IPS DF 6.9 (cell line): ENCODE measurements at regions not wholly inside any gene's neighbourhood (a gene's known extent, or its start where the extent isn't known, plus 50 kb on each side); places are given as distances from the start of the nearest gene placed in this dataset.

Source experiments
- DNase-seq: peaks from one replicate; pipeline ENCODE4 v3.0.0-alpha.2; 2013; ENCODE audit warnings: low read depth, low spot score
- H3K27ac ChIP-seq: one replicate; pipeline ENCODE4 v1.5.1; 2013; ENCODE audit warnings: low read length, control low read depth
- H3K27me3 ChIP-seq: 2 replicates; pipeline ENCODE4 v1.6.1; 2013; ENCODE audit warnings: mild to moderate bottlenecking, low read length; ENCODE audit not compliant: control insufficient read depth, insufficient read depth
- H3K36me3 ChIP-seq: 2 replicates; pipeline ENCODE4 v1.6.1; 2013; ENCODE audit warnings: low read length; ENCODE audit not compliant: control insufficient read depth, insufficient read depth
- H3K4me1 ChIP-seq: 2 replicates; pipeline ENCODE4 v1.6.1; 2013; ENCODE audit warnings: low read length; ENCODE audit not compliant: control insufficient read depth, insufficient read depth
- H3K4me3 ChIP-seq: 2 replicates; pipeline ENCODE4 v1.5.1; 2013; ENCODE audit warnings: mild to moderate bottlenecking, low read length
- H3K9me3 ChIP-seq: 2 replicates; pipeline ENCODE4 v1.6.1; 2013; ENCODE audit warnings: low read length, inconsistent platforms; ENCODE audit not compliant: control insufficient read depth, insufficient read depth
- whole genome bisulfite sequencing: extraction: QIAGEN DNeasy Blood & Tissue Kit; methylation state at CpG from one replicate; pipeline ENCODE4 v1.1.7; 2013; ENCODE audit warnings: mixed read lengths, missing lambda C conversion rate; ENCODE audit not compliant: insufficient read length, insufficient coverage; 5-methylcytosine and 5-hydroxymethylcytosine counted together

- no peaks in the 10 kb centered on the region for H3K27me3 ChIP-seq
- no peak for DNase-seq
- H3K4me3 ChIP-seq, result no peak overlapping the region
- H3K36me3 ChIP-seq, result no peaks in the 10 kb centered on the region
- no peaks in the 10 kb centered on the region for H3K9me3 ChIP-seq
- H3K4me1 ChIP-seq, result no peaks in the 10 kb centered on the region
- H3K27ac ChIP-seq, result no peak overlapping the region
- no CpG with 5 or more reads among the region's 3 CpGs for WGBS
Measured at GRCh38 chr5:159705948-159706347, 210.3 kb upstream of the ADRA1B start.

- WGBS, result no CpG with 5 or more reads among the region's 3 CpGs
- Histone ChIP-seq H3K27ac (no peak overlapping the region), H3K27me3 (no peaks in the 10 kb centered on the region), H3K36me3 (no peaks in the 10 kb centered on the region), H3K9me3 (no peaks in the 10 kb centered on the region), H3K4me1 (no peaks in the 10 kb centered on the region), H3K4me3 (no peak overlapping the region)
- no peak for DNase-seq
Measured at GRCh38 chr5:159708090-159708489, 208.2 kb upstream of the ADRA1B start.

- no peak for DNase-seq
- Histone ChIP-seq H3K36me3 (no peaks in the 10 kb centered on the region), H3K27me3 (no peaks in the 10 kb centered on the region), H3K27ac (no peak overlapping the region), H3K4me3 (no peak overlapping the region), H3K4me1 (no peaks in the 10 kb centered on the region), H3K9me3 (no peaks in the 10 kb centered on the region)
- no CpG with 5 or more reads among the region's 5 CpGs for WGBS
Measured at GRCh38 chr5:159712672-159713071, 203.6 kb upstream of the ADRA1B start.

DNA sequence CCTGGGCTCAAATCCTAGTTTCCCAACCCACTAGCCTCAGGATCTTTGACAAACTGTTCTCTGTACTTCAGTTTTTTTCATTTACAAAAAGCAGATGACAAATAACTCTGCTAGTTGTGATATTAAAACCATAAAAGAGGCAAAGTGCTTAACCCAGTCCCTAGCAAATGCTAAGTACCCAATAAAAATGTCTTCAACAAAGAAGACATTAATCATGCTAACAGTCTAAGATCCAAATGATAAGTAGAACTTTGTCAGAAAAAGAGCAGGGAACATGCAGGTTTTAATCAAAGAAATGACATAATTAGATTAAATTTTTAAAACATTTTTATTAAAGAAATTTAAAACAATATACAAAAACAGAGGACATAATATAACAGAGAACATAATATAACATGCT lies 203.0 kb upstream of the ADRA1B start:
- H3K27ac ChIP-seq, result no peak overlapping the region
- no peak for DNase-seq
- no peaks in the 10 kb centered on the region for H3K36me3 ChIP-seq
- no peak overlapping the region for H3K4me3 ChIP-seq
- no peaks in the 10 kb centered on the region for H3K9me3 ChIP-seq
- H3K4me1 ChIP-seq, result no peaks in the 10 kb centered on the region
- H3K27me3 ChIP-seq, result no peaks in the 10 kb centered on the region

- no peak overlapping the region for H3K27ac ChIP-seq
Measured at GRCh38 chr5:159713773-159714172, 202.5 kb upstream of the ADRA1B start.

GRCh38 chr5:159725475-159725874 lies 190.8 kb upstream of the ADRA1B start:
- Histone ChIP-seq H3K4me3 (no peak overlapping the region), H3K27me3 (no peaks in the 10 kb centered on the region), H3K4me1 (no peaks in the 10 kb centered on the region), H3K36me3 (no peaks in the 10 kb centered on the region), H3K27ac (no peak overlapping the region), H3K9me3 (no peaks in the 10 kb centered on the region)
- no CpG with 5 or more reads among the region's 4 CpGs for WGBS
- no peak for DNase-seq

More at GRCh38 chr5:159713773-159714172, 202.5 kb upstream of the ADRA1B start:
- Histone ChIP-seq H3K27me3 (no peaks in the 10 kb centered on the region), H3K36me3 (no peaks in the 10 kb centered on the region), H3K4me1 (no peaks in the 10 kb centered on the region), H3K9me3 (no peaks in the 10 kb centered on the region), H3K4me3 (no peak overlapping the region)
- WGBS, result no CpG with 5 or more reads among the region's 2 CpGs
- no peak for DNase-seq

DNA sequence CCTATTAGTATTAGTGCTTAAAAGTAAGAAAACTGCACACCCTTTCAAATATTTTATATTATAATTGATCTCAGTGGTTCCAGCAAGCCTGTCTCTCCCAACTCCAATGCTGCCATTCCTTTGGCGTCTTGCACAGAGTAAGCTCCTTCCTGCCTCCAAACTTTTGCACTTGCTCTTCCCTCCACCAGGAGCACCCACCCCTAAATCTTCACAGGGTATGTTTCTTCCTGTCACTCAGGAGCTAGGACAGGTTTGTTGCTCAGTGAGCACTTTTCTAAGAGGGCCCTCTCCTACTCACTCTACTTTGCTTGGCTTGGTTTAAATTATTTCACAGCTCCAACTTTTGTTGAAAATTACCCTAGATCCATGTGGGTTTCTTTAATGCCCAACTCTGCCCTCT lies 189.1 kb upstream of the ADRA1B start:
- Histone ChIP-seq H3K9me3 (no peaks in the 10 kb centered on the region), H3K27ac (no peak overlapping the region), H3K4me1 (no peaks in the 10 kb centered on the region), H3K4me3 (no peak overlapping the region), H3K36me3 (no peaks in the 10 kb centered on the region), H3K27me3 (no peaks in the 10 kb centered on the region)
- no CpG with 5 or more reads among the region's 1 CpG for WGBS
- no peak for DNase-seq

DNA sequence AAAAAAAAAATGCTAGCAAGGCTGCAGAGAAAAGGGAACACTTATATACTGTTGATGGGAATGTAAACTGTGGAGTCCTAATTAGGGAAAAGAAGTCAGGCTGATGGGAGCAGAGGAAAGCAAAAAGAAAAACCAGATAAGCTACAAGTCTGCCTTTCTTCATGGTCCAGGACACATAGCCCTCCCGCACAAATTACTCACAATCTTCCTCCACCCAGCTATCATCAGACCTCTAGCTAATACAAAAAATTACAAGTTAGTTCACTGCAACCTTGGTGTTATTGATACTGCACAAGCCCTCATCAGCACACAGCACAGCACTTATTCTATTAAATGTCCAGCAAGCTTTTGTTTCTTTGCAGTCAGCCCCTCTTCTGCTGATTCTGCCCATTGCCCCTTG lies 186.0 kb upstream of the ADRA1B start:
- no CpG with 5 or more reads among the region's 1 CpG for WGBS
- no peaks in the 10 kb centered on the region for H3K27me3 ChIP-seq
- no peak for DNase-seq
- H3K4me1 ChIP-seq, result no peaks in the 10 kb centered on the region
- no peak overlapping the region for H3K27ac ChIP-seq
- H3K4me3 ChIP-seq, result no peak overlapping the region
- no peaks in the 10 kb centered on the region for H3K9me3 ChIP-seq
- H3K36me3 ChIP-seq, result no peaks in the 10 kb centered on the region

- H3K27ac ChIP-seq, result no peak overlapping the region
- no peaks in the 10 kb centered on the region for H3K9me3 ChIP-seq
- no peaks in the 10 kb centered on the region for H3K36me3 ChIP-seq
- no peaks in the 10 kb centered on the region for H3K27me3 ChIP-seq
- WGBS, result no CpG with 5 or more reads among the region's 4 CpGs
- no peaks in the 10 kb centered on the region for H3K4me1 ChIP-seq
- no peak for DNase-seq
- no peak overlapping the region for H3K4me3 ChIP-seq
Measured at GRCh38 chr5:159732220-159732619, 184.1 kb upstream of the ADRA1B start.

- H3K4me3 ChIP-seq, result no peak overlapping the region
- no peak for DNase-seq
- no peaks in the 10 kb centered on the region for H3K9me3 ChIP-seq
- no peaks in the 10 kb centered on the region for H3K4me1 ChIP-seq
- H3K36me3 ChIP-seq, result no peaks in the 10 kb centered on the region
- no peaks in the 10 kb centered on the region for H3K27me3 ChIP-seq
- no CpG with 5 or more reads among the region's 2 CpGs for whole genome bisulfite sequencing
- H3K27ac ChIP-seq, result no peak overlapping the region
Measured at GRCh38 chr5:159734366-159734765, 181.9 kb upstream of the ADRA1B start.

- no peaks in the 10 kb centered on the region for H3K27me3 ChIP-seq
- H3K27ac ChIP-seq, result no peak overlapping the region
- H3K4me3 ChIP-seq, result no peak overlapping the region
- no CpG with 5 or more reads among the region's 2 CpGs for WGBS
- no peaks in the 10 kb centered on the region for H3K36me3 ChIP-seq
- no peak for DNase-seq
- H3K4me1 ChIP-seq, result no peaks in the 10 kb centered on the region
- H3K9me3 ChIP-seq, result no peaks in the 10 kb centered on the region
Measured at GRCh38 chr5:159735036-159735435, 181.2 kb upstream of the ADRA1B start.
